Body of pancreas (tissue), 4 donors: ENCODE measurements at regions not wholly inside any gene's neighbourhood (a gene's known extent, or its start where the extent isn't known, plus 50 kb on each side); places are given as distances from the start of the nearest gene placed in this dataset.

Source experiments
- CTCF ChIP-seq, 7 experiments: fragments of 450-650 bp in 4 of 7; fragments of 200-600 bp in 3 of 7; sonication (generic) in 3 of 7; IDR thresholded peaks; one replicate each; pipeline ENCODE4 v1.5.1; 2016 to 2019; ENCODE audit warnings: antibody characterized with exemption in 7 of 7
- POLR2A ChIP-seq, 3 donors: fragments of 450-650 bp; IDR thresholded peaks; one replicate each; pipeline ENCODE4 v1.6.1; 2016; ENCODE audit warnings: antibody characterized with exemption in 3 of 3, mild to moderate bottlenecking in 2 of 3

- TF ChIP-seq CTCF (IDR thresholded peaks at IDR 0.05), result no peak
- no peak for TF ChIP-seq POLR2A (IDR thresholded peaks at IDR 0.05)
Measured at GRCh38 chr10:44193567-44194220, 191.2 kb downstream of the CXCL12 start.
